Skeletal muscle satellite cell (primary cell): ENCODE measurements at regions not wholly inside any gene's neighbourhood (a gene's known extent, or its start where the extent isn't known, plus 50 kb on each side); places are given as distances from the start of the nearest gene placed in this dataset.

Experiments used
- H3K27me3 ChIP-seq: 2 replicates; pipeline ENCODE4 v1.7.0; 2013; ENCODE audit warnings: low read length; ENCODE audit not compliant: control insufficient read depth, insufficient read depth
- H3K36me3 ChIP-seq: 2 replicates; pipeline ENCODE4 v1.7.0; 2013; ENCODE audit warnings: mild to moderate bottlenecking, control low read depth, low read length; ENCODE audit not compliant: insufficient read depth
- H3K4me1 ChIP-seq: 2 replicates; pipeline ENCODE4 v1.7.0; 2013; ENCODE audit warnings: low read length; ENCODE audit not compliant: control insufficient read depth, insufficient read depth
- H3K4me2 ChIP-seq: 2 replicates; pipeline ENCODE4 v1.7.0; 2013; ENCODE audit warnings: mild to moderate bottlenecking, low read length
- H3K4me3 ChIP-seq: 2 replicates; pipeline ENCODE4 v1.7.0; 2013; ENCODE audit warnings: low read length
- H3K9ac ChIP-seq: 2 replicates; pipeline ENCODE4 v1.7.0; 2013; ENCODE audit warnings: mild to moderate bottlenecking, low read depth, low read length, moderate library complexity
- H3K9me3 ChIP-seq: replicated peaks from 2 replicates; pipeline ENCODE4 v1.7.0; 2013; ENCODE audit warnings: mild to moderate bottlenecking, control low read depth, low read length

DNA sequence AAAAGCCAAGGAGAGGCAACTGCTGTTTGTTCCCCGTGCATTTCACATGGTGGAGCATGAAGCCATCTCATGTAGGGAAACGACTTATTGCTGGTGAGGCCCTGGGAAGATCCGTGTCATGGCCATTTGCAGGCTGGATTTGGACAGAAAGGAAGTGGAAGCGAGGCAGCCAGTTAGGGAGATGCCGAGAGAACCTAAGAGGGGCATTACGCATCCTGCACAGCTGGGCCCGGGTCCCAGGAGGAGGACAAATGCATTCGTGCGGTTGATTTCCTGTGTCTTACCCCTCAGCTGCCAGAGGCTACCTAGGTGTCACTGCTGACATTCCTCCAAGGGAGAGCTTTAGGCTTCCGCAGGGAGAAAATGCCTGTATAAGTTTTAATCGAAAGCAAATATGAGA, 316.2 kb upstream of the CDYL start:
- Histone ChIP-seq H3K27me3 (no peaks in the 10 kb centered on the region), H3K9me3 (no peaks in the 10 kb centered on the region), H3K36me3 (no peaks in the 10 kb centered on the region), H3K4me3 (no peak overlapping the region), H3K9ac (no peak overlapping the region), H3K4me2 (peak overlapping the region; percentile 37), H3K4me1 (peaks cover 24% of the 10 kb centered on the region)

DNA sequence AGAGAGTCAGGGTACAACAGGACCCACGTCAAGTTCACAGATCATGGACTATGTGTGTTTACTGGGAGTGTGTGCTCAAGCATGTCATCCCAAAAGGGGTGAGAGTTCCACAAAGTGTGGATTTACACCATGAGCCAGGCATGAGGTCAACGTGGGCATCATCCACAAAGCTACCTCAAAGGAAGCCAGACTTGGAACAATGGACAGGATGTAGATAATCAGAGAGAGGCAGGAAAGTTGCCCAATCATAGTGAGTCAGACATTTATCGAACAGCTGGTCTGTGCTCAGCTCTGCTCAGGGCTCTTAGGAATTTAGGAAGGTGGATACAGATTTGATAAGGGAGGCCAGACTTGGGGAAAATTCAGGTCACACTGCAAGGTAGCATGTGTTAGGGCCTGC, 317.2 kb upstream of the CDYL start:
- no peak overlapping the region for H3K4me3 ChIP-seq
- no peak overlapping the region for H3K9ac ChIP-seq
- no peak overlapping the region for H3K4me2 ChIP-seq
- H3K36me3 ChIP-seq = no peaks in the 10 kb centered on the region
- H3K4me1 ChIP-seq = peaks cover 24% of the 10 kb centered on the region
- no peaks in the 10 kb centered on the region for H3K9me3 ChIP-seq
- no peaks in the 10 kb centered on the region for H3K27me3 ChIP-seq

DNA sequence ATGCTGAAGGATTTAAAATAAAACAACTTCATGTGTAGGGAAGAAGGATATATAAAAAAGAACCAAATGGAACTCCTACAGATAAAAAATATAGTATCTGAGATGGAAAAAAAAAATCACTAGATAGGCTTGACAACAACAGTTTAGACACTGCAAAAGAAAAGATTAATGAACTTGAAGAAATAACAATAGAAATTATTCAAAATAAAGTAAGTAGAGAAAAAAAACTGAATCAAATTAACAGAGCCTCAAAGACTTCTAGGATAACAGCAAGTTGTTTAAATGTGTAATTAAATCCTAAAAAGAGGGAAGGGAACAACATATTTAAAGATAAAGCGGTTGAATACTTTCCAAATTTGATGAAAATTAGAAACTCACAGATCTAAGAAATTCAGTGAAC, 316.3 kb upstream of the ECI2 start:
- H3K9ac ChIP-seq = no peak overlapping the region
- peaks cover 5% of the 10 kb centered on the region for H3K27me3 ChIP-seq
- no peak overlapping the region for H3K4me3 ChIP-seq
- no peaks in the 10 kb centered on the region for H3K36me3 ChIP-seq
- H3K4me1 ChIP-seq = no peaks in the 10 kb centered on the region
- H3K9me3 ChIP-seq = no peaks in the 10 kb centered on the region
- no peak overlapping the region for H3K4me2 ChIP-seq

DNA sequence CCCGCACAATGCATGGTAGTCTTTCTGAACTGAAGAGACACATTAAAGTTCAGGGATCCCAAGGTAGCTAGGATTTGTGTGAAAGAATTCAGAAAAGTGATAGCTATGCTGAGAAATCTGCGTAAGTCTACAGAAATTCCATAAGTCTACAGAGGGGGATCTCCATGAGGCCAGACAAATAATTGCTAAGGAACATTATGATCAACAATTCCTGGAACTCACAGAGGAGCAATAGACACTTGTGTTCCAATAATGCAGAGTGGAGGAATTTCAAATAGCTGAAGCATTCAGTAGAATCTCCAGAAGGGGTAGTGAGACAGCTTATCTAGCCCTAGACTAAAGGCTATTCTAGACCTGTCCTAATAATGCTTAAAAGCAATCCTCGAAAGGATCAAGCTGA, 315.7 kb upstream of the ECI2 start:
- no peak overlapping the region for H3K9ac ChIP-seq
- H3K9me3 ChIP-seq = no peaks in the 10 kb centered on the region
- no peaks in the 10 kb centered on the region for H3K4me1 ChIP-seq
- H3K4me2 ChIP-seq = no peak overlapping the region
- H3K27me3 ChIP-seq = peaks cover 5% of the 10 kb centered on the region
- H3K4me3 ChIP-seq = no peak overlapping the region
- H3K36me3 ChIP-seq = no peaks in the 10 kb centered on the region

DNA sequence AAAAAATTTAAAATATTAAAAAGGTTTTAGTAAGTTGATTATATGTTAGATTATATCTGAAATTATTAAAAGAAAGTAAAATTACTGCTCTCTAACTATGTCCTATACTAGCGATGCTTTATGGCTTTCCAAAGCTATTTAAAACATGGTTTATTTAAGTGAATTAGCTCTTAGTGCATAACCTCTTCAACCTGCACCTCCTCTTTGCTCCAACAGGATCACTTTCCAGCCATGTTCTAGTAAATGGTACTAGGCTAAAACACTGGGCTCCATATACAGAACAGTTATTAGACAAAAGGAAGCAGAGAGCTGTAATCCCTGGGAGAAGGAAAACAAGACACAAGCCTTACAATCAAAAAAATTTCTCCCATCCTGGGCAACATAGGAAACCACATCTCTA, 314.9 kb upstream of the ECI2 start:
- H3K4me1 ChIP-seq = no peaks in the 10 kb centered on the region
- no peak overlapping the region for H3K4me3 ChIP-seq
- H3K36me3 ChIP-seq = no peaks in the 10 kb centered on the region
- peaks cover 5% of the 10 kb centered on the region for H3K27me3 ChIP-seq
- H3K4me2 ChIP-seq = no peak overlapping the region
- H3K9ac ChIP-seq = no peak overlapping the region
- no peaks in the 10 kb centered on the region for H3K9me3 ChIP-seq

DNA sequence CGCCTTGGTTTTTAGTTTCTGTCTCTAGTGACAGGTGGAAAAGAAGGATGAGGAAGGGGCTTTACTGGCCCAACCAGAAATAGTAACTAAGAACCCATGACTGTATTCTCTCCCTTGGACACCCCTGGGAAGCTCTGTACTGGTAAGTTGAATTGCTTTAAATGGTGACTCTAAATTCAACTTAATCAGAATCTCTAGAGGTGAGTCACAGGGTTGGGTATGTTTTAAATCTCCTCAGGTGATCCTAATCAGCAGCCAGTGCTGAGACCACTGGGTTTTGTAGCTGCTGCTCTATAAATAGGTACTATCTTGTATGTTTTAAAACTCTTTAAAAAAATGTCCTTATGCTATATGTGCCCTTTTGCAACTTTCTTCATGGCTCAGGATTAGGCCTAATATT, 314.0 kb upstream of the ECI2 start:
- no peak overlapping the region for H3K4me2 ChIP-seq
- no peak overlapping the region for H3K4me3 ChIP-seq
- no peak overlapping the region for H3K9ac ChIP-seq
- H3K27me3 ChIP-seq = peaks cover 5% of the 10 kb centered on the region
- H3K9me3 ChIP-seq = no peaks in the 10 kb centered on the region
- H3K36me3 ChIP-seq = no peaks in the 10 kb centered on the region
- no peaks in the 10 kb centered on the region for H3K4me1 ChIP-seq

DNA sequence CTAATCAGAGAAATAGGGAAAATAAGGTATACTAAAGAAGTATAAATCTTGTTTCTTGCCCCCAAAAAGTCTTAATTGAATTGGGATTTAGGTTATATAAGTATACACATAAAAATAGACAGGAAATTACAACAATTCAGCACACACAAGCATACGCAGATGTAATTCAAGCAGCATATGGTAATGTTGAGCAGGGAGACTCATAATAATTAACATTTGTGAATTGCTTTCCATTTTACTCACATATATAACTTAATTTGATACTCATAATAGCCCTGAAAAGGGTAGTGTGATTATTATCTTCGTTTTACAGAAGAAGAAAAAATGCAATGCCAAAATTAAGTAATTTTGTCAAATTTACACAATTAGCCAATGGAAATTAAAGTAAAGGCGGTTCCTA, 313.5 kb upstream of the ECI2 start:
- H3K9ac ChIP-seq = no peak overlapping the region
- no peak overlapping the region for H3K4me2 ChIP-seq
- peaks cover 5% of the 10 kb centered on the region for H3K27me3 ChIP-seq
- no peak overlapping the region for H3K4me3 ChIP-seq
- H3K9me3 ChIP-seq = no peaks in the 10 kb centered on the region
- H3K4me1 ChIP-seq = no peaks in the 10 kb centered on the region
- no peaks in the 10 kb centered on the region for H3K36me3 ChIP-seq

DNA sequence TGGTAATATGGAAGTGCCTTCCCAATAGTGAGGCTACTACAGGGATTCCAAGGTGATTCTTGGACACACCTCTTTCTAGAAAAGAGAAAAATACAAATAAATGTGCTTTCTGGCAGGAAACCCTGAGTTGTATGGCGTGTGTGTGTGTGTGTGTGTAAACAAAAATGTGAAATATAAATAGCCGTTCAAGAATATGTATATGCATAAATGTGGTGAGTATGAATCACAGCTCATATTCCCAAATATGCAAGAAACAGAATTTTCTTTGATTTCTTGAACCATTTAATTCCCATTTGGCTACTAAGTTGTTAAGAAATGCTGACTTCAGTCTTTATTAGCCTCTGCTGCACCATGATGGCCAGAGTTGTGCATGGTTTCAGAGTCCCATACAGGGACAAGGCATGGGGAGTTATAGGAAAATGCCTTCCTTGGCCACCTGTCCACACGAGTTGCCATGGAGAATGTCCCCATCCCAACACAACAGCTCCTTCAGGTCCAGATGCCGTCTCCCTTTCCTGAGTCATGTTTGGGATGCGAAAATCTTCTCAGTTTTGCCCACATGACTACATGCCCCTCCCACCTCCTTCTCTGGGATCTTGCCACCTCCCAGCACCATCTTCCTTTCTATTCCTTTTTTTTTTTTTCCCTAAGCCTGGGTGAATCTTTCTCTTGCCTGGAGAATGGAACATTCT, 312.4 kb upstream of the ECI2 start:
- H3K4me1 ChIP-seq = no peaks in the 10 kb centered on the region
- H3K4me2 ChIP-seq = no peak overlapping the region
- H3K27me3 ChIP-seq = peaks cover 5% of the 10 kb centered on the region
- no peaks in the 10 kb centered on the region for H3K36me3 ChIP-seq
- H3K9ac ChIP-seq = no peak overlapping the region
- no peaks in the 10 kb centered on the region for H3K9me3 ChIP-seq
- H3K4me3 ChIP-seq = no peak overlapping the region

DNA sequence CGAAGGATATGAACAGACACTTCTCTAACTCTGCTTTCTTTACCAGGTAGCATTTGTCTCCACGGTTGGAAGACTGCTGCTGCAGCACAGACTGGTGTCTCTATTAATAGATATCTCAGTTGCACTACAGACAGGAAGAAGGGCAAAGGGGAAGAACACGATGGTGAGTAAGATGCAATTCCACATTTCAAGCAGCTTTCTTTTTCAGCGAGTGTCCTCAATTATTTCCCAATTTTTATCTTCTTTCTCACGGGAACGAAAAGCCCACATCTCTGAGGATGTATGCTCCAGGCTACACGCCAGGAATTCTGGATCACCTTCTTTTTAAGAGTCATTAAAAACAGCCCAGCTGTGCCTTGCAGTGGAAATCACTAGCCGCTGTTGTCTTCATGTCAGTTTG, 311.6 kb upstream of the ECI2 start:
- no peak overlapping the region for H3K4me3 ChIP-seq
- peaks cover under 1% of the 10 kb centered on the region for H3K27me3 ChIP-seq
- no peaks in the 10 kb centered on the region for H3K36me3 ChIP-seq
- H3K4me1 ChIP-seq = no peaks in the 10 kb centered on the region
- H3K9ac ChIP-seq = no peak overlapping the region
- H3K9me3 ChIP-seq = no peaks in the 10 kb centered on the region
- H3K4me2 ChIP-seq = no peak overlapping the region

DNA sequence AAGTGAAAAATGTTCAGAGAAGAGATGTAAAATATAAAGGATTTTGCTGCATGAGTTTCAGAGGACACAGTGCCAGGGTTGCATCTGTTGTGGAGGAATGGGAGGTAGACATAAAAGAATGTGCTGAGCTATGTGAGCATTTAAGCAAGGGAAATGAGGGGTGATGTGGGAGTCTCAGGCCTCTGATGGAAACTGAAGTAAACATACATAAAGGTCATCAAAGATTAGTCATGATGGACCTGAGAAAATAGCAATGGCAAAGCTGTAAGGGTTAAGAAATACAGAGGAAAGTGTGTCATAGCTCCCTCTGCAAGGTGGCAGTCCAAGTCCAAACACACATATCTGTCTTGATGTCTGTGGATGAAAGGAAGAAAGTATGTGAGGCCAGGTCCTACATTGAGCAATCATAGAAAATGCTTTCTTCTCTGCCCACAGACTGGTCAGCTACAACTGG, 306.6 kb upstream of the ECI2 start:
- Histone ChIP-seq H3K4me2 (no peak overlapping the region), H3K9ac (no peak overlapping the region), H3K4me3 (no peak overlapping the region), H3K36me3 (no peaks in the 10 kb centered on the region), H3K27me3 (no peaks in the 10 kb centered on the region), H3K9me3 (no peaks in the 10 kb centered on the region), H3K4me1 (no peaks in the 10 kb centered on the region)

DNA sequence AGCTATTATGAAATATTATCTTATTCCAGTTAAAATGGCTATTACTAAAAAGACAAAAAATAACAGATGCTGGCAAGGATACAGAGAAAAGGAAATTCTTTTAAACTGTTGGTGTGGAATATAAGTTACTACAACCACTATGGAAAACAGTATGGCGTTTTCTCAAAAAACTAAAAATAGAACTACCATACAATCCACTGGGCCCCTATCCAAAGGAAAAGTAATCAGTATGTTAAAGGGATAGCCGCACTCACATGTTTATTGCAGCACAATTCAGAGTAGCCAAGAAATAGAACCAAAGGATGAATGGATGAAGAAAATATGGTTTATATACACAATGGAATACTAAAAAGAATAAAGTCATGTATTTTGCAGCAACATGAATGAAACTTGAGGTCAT, 303.8 kb upstream of the ECI2 start:
- no peaks in the 10 kb centered on the region for H3K9me3 ChIP-seq
- H3K36me3 ChIP-seq = no peaks in the 10 kb centered on the region
- no peaks in the 10 kb centered on the region for H3K27me3 ChIP-seq
- H3K4me1 ChIP-seq = no peaks in the 10 kb centered on the region
- H3K4me2 ChIP-seq = no peak overlapping the region
- no peak overlapping the region for H3K4me3 ChIP-seq
- H3K9ac ChIP-seq = no peak overlapping the region

DNA sequence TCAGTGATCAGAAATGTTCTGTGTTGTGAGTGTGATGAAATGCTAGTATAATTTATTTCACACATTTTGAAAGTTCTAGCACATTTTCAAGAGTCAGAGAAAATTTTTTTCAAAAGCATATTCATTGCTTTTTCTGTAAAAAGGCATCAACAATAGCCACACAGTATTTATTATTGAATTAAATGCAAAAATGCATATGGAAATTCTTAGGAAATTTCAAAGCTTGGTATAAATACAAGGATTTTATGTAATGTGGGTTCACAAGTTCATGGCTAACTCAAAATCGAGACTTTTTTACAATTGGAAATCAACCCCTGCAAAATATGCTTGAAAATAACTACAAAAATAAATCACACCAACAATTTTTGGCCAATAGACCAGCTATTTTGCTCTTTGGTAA, 302.0 kb upstream of the ECI2 start:
- no peak overlapping the region for H3K4me3 ChIP-seq
- no peak overlapping the region for H3K4me2 ChIP-seq
- no peaks in the 10 kb centered on the region for H3K27me3 ChIP-seq
- H3K36me3 ChIP-seq = no peaks in the 10 kb centered on the region
- H3K4me1 ChIP-seq = no peaks in the 10 kb centered on the region
- H3K9ac ChIP-seq = no peak overlapping the region
- H3K9me3 ChIP-seq = no peaks in the 10 kb centered on the region
